Pancreas (tissue), 10 donors: ENCODE measurements at regions not wholly inside any gene's neighbourhood (a gene's known extent, or its start where the extent isn't known, plus 50 kb on each side); places are given as distances from the start of the nearest gene placed in this dataset.

Experiments used
- ATAC-seq, 4 donors: fragments of 200-7000 bp; cut with Tn5 transposase; one replicate each; pipeline versions ENCODE4 v1.8.0 to v1.9.1; 2020; ENCODE audit warnings: mild to moderate bottlenecking in 4 of 4, moderate library complexity in 4 of 4
- DNase-seq, 6 donors: peaks; one replicate each; pipeline ENCODE4 v3.0.0-alpha.2; 2020
- FAIRE-seq: peaks from 2 replicates; lab custom pipeline; 2012; peaks lifted over from hg19 to GRCh38; lab: Jason Lieb, UNC
- H3K27ac ChIP-seq, 4 donors: fragments of 200-600 bp; sonication (generic); 1 replicate in 3 of 4; 2 replicates in 1 of 4; pipeline versions ENCODE4 v1.5.0 to v1.8.0; 2020
- H3K27me3 ChIP-seq, 4 donors: fragments of 200-600 bp; one replicate each; pipeline ENCODE4 v1.8.0; 2021
- H3K36me3 ChIP-seq, 3 donors: fragments of 200-600 bp; sonication (generic) in 1 of 3; one replicate each; pipeline versions ENCODE4 v1.5.0 to v1.8.0; 2020 to 2021
- H3K4me1 ChIP-seq, 3 donors: fragments of 200-600 bp; one replicate each; pipeline ENCODE4 v1.8.0; 2021
- H3K4me3 ChIP-seq, 4 donors: fragments of 200-600 bp; sonication (generic) in 2 of 4; one replicate each; pipeline versions ENCODE4 v1.5.0 to v1.8.0; 2020 to 2021
- H3K9me3 ChIP-seq, 4 donors: fragments of 200-600 bp; one replicate each; pipeline ENCODE4 v1.8.0; 2021
- WGBS, 2 donors: extraction: QIAGEN DNeasy Blood & Tissue Kit; methylation state at CpG; one replicate each; pipeline ENCODE4 v1.1.7; 2013; 5-methylcytosine and 5-hydroxymethylcytosine counted together
- intact Hi-C, 3 donors: fragments of 100-400 bp; cut with DNase I; formaldehyde crosslinking; loops; one replicate each; pipeline versions ENCODE4 v1.11.1 to v1.14.2; 2022
- TF ChIP-seq, protein P1 (sequence below), 4 donors: fragments of 200-600 bp; sonication (generic) in 3 of 4; IDR thresholded peaks; one replicate each; pipeline versions ENCODE4 v1.5.0 to v1.8.0; 2021; ENCODE audit warnings: antibody characterized with exemption in 4 of 4
- donor health status: healthy with polysubstance abuse.
- donor health status: DM: no; HTN: no; CAD: no; lungs with moderate emphysema.
- donor health status: DM: no; HTN: no; CAD: no.
- donor health status: control.
- donor health status: control.
- donor health status: Bipolar disorder and iron deficiency.
- donor health status: DM: yes; HTN: yes; CAD: no.
- donor health status: DM: no; HTN: no; CAD: no.
- donor health status: DM: no; HTN: no; CAD: no.
- donor health status: DM: yes; HTN: yes; CAD: no.

DNA sequence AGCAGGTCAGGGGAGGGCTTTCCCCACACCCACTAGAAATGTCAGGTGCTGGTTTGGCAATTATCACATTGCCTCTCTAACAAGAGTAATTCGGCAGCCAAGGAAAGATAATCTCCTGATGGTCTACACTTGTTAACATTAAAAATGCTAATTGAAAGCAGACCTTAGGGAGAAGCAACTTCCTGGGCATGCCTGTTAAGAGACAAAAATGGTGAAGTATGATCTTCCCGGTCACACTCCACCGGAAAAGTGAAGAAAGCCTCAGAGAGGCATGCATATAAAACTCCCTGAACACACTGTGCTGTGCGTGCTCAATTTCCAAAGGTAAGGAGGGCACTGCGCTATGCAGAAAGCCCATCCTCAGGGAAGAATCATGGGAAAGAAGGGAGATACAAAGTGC is 244.3 kb downstream of the FAM170A start:
- WGBS, 2 donors, result 73 to 78% methylated on average over 5 of the region's 5 CpGs
- intact Hi-C loops, result no loop called here
- DNase-seq (no peak), ATAC-seq (no peak), FAIRE-seq (no peak)
- Histone ChIP-seq H3K4me3 (no peak overlapping the region), H3K9me3 (no peaks in the 10 kb centered on the region), H3K4me1 (no peaks in the 10 kb centered on the region), H3K27me3 (no peaks in the 10 kb centered on the region), H3K36me3 (no peaks in the 10 kb centered on the region), H3K27ac (no peak overlapping the region)
- TF ChIP-seq, protein P1, sequence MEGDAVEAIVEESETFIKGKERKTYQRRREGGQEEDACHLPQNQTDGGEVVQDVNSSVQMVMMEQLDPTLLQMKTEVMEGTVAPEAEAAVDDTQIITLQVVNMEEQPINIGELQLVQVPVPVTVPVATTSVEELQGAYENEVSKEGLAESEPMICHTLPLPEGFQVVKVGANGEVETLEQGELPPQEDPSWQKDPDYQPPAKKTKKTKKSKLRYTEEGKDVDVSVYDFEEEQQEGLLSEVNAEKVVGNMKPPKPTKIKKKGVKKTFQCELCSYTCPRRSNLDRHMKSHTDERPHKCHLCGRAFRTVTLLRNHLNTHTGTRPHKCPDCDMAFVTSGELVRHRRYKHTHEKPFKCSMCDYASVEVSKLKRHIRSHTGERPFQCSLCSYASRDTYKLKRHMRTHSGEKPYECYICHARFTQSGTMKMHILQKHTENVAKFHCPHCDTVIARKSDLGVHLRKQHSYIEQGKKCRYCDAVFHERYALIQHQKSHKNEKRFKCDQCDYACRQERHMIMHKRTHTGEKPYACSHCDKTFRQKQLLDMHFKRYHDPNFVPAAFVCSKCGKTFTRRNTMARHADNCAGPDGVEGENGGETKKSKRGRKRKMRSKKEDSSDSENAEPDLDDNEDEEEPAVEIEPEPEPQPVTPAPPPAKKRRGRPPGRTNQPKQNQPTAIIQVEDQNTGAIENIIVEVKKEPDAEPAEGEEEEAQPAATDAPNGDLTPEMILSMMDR (IDR thresholded peaks at IDR 0.05), result no peak

DNA sequence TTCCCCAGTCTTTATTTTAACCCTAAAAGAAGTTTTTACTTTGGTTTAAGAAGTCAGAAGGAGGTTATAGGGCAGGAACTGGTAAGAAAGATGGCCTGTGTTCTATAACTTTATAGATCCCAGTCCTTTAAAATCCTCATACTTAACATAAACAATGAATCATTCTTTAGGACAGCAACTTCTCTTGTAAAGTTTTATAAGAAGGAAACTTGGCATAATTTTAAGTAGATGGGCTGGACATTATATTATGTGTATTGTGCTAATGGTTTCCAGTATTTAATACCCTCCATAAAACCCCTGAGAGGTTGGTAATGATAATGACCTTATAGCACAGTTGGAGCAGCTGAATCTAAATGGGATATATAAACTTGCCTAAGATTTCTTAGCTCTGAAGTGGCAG is 247.2 kb downstream of the FAM170A start:
- no peak for FAIRE-seq

DNA sequence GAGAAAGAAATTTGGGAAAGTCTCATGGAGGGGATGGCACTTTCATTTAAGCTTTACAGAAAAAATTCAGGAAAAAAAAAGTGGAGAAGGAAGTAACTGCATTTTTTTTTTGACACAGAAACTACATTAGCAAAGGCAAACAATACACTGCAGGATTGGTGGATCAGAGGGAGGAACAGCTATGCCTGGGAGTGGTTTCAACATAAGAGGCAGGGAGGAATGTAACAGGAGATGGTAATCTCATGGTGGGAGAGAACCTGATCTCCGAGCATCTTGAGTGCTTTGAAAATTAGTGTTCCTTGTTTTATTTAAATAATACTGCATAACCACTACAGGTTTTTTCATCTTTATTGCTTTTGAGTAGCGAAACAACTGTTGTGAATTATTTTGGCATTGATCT is 249.4 kb downstream of the FAM170A start:
- Histone ChIP-seq H3K9me3 (no peaks in the 10 kb centered on the region), H3K4me3 (no peak overlapping the region), H3K4me1 (no peaks in the 10 kb centered on the region), H3K27ac (no peak overlapping the region), H3K36me3 (no peaks in the 10 kb centered on the region), H3K27me3 (no peaks in the 10 kb centered on the region)
- ATAC-seq (no peak), FAIRE-seq (no peak), DNase-seq (no peak)
- intact Hi-C loops, result no loop called here
- TF ChIP-seq, protein P1 (IDR thresholded peaks at IDR 0.05), result no peak
- WGBS, 2 donors, result 61 to 62% methylated on average over 2 of the region's 2 CpGs

More for the DNA sequence above, 247.2 kb downstream of the FAM170A start:
- no peak for ATAC-seq
- Histone ChIP-seq H3K4me3 (no peak overlapping the region), H3K27ac (no peak overlapping the region), H3K4me1 (no peaks in the 10 kb centered on the region), H3K36me3 (no peaks in the 10 kb centered on the region), H3K27me3 (no peaks in the 10 kb centered on the region), H3K9me3 (no peaks in the 10 kb centered on the region)
- intact Hi-C loops, result no loop called here
- no peak for DNase-seq
- TF ChIP-seq, protein P1 (IDR thresholded peaks at IDR 0.05), result no peak

DNA sequence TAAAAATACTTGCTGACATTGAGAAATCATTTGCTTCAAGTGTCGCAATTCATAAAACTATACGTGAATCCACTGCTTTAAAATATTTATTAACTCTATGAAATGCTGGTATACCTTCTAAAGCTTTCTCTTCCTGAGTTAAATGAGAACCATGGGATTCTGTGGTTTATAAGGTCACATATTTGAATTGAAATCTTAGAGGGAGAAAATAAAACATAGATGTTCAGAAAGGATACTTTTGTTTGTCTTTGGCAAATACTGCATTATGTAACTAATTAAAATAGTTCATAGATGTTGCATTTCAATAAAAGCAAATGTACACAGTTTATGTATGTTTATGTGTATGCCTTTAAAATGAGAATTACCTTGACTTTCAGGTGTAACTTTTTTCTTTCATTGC is 250.1 kb downstream of the FAM170A start:
- intact Hi-C loops, result no loop called here
- 55% methylated on average over 2 of the region's 2 CpGs for WGBS, 2 donors

DNA sequence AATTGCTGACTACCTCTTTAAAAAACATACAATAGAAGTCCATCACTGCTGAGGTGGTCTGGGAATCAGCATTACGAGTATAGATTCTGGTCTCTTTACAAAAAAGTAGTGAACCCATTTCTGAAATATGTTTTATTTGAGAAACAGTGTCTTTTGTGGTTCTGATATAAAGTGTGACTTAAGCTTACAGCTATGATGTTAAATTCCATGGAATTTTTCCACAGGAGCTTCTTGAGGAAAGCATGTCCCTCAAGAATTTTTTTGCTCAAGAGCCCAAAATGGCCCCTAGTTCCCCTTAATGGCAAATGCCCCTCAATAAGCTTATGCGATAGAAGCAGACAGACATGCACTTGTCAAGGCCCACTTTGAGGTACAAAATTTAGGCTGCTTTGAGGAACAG is 265.7 kb downstream of the FAM170A start:
- intact Hi-C loops, result no loop called here
- H3K4me1 ChIP-seq, result no peaks in the 10 kb centered on the region
- 68 to 93% methylated on average over 2 of the region's 2 CpGs for WGBS, 2 donors
- H3K27me3 ChIP-seq, result no peaks in the 10 kb centered on the region
- TF ChIP-seq, protein P1 (IDR thresholded peaks at IDR 0.05), result no peak
- no peak overlapping the region for H3K27ac ChIP-seq
- no peaks in the 10 kb centered on the region for H3K9me3 ChIP-seq
- DNase-seq, result no peak
- H3K36me3 ChIP-seq, result no peaks in the 10 kb centered on the region
- H3K4me3 ChIP-seq, result no peak overlapping the region
- no peak for ATAC-seq
- no peak for FAIRE-seq

More for the DNA sequence above, 250.1 kb downstream of the FAM170A start:
- DNase-seq (no peak), ATAC-seq (no peak), FAIRE-seq (no peak)
- H3K27ac ChIP-seq, result no peak overlapping the region
- TF ChIP-seq, protein P1 (IDR thresholded peaks at IDR 0.05), result no peak
- no peaks in the 10 kb centered on the region for H3K36me3 ChIP-seq
- H3K27me3 ChIP-seq, result no peaks in the 10 kb centered on the region
- no peak overlapping the region for H3K4me3 ChIP-seq
- H3K9me3 ChIP-seq, result no peaks in the 10 kb centered on the region
- no peaks in the 10 kb centered on the region for H3K4me1 ChIP-seq
